Tibial artery (tissue), 4 donors: ENCODE measurements at regions not wholly inside any gene's neighbourhood (a gene's known extent, or its start where the extent isn't known, plus 50 kb on each side); places are given as distances from the start of the nearest gene placed in this dataset.

Experiments used
- DNase-seq, 2 donors: peaks; one replicate each; pipeline ENCODE4 v3.0.0-alpha.2; 2019
- H3K27ac ChIP-seq, 2 donors: fragments of 200-600 bp; sonication (generic) in 1 of 2; 1 replicate in 1 of 2; 2 replicates in 1 of 2; pipeline ENCODE4 v1.5.1; 2018 to 2019; ENCODE audit warnings: mild to moderate bottlenecking in 1 of 2
- H3K27me3 ChIP-seq, 2 donors: fragments of 200-600 bp; sonication (generic) in 1 of 2; one replicate each; pipeline versions ENCODE4 v1.5.1 to v1.6.0; 2016 to 2019
- H3K36me3 ChIP-seq, 3 donors: fragments of 200-600 bp; sonication (generic) in 2 of 3; one replicate each; pipeline ENCODE4 v1.5.1; 2016 to 2019; ENCODE audit warnings: mild to moderate bottlenecking in 2 of 3
- H3K4me1 ChIP-seq, 4 donors: fragments of 200-600 bp; sonication (generic) in 2 of 4; 1 replicate in 3 of 4; 2 replicates in 1 of 4; pipeline ENCODE4 v1.5.1; 2016 to 2019
- H3K4me3 ChIP-seq, 2 donors: fragments of 200-600 bp; sonication (generic) in 1 of 2; 1 replicate in 1 of 2; 2 replicates in 1 of 2; pipeline ENCODE4 v1.5.1; 2018 to 2019; ENCODE audit warnings: mild to moderate bottlenecking in 2 of 2
- H3K9me3 ChIP-seq, 3 donors: fragments of 200-600 bp; sonication (generic) in 1 of 3; one replicate each; pipeline ENCODE4 v1.5.1; 2016 to 2019
- intact Hi-C: fragments of 100-400 bp; cut with DNase I; formaldehyde crosslinking; loops from one replicate; pipeline ENCODE4 v1.15.0; 2023; ENCODE audit warnings: low total_unique reads
- TF ChIP-seq, protein P1 (sequence below), 2 experiments: fragments of 200-600 bp in 1 of 2; fragments of 450-650 bp in 1 of 2; IDR thresholded peaks; one replicate each; pipeline ENCODE4 v1.5.1; 2017 to 2019; ENCODE audit warnings: antibody characterized with exemption in 2 of 2, mild to moderate bottlenecking in 1 of 2, moderate library complexity in 1 of 2

- H3K27ac ChIP-seq, result no peak overlapping the region
- H3K27me3 ChIP-seq, result no peaks in the 10 kb centered on the region
- H3K9me3 ChIP-seq, result no peaks in the 10 kb centered on the region
- TF ChIP-seq, protein P1, sequence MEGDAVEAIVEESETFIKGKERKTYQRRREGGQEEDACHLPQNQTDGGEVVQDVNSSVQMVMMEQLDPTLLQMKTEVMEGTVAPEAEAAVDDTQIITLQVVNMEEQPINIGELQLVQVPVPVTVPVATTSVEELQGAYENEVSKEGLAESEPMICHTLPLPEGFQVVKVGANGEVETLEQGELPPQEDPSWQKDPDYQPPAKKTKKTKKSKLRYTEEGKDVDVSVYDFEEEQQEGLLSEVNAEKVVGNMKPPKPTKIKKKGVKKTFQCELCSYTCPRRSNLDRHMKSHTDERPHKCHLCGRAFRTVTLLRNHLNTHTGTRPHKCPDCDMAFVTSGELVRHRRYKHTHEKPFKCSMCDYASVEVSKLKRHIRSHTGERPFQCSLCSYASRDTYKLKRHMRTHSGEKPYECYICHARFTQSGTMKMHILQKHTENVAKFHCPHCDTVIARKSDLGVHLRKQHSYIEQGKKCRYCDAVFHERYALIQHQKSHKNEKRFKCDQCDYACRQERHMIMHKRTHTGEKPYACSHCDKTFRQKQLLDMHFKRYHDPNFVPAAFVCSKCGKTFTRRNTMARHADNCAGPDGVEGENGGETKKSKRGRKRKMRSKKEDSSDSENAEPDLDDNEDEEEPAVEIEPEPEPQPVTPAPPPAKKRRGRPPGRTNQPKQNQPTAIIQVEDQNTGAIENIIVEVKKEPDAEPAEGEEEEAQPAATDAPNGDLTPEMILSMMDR (IDR thresholded peaks at IDR 0.05), result no peak
- no peak for DNase-seq
- intact Hi-C loops, result no loop called here
- H3K4me1 ChIP-seq, result no peaks in the 10 kb centered on the region
- no peaks in the 10 kb centered on the region for H3K36me3 ChIP-seq
- H3K4me3 ChIP-seq, result no peak overlapping the region
Observed at GRCh38 chr2:139359818-139360217, 579.6 kb upstream of the NXPH2 start.

DNA sequence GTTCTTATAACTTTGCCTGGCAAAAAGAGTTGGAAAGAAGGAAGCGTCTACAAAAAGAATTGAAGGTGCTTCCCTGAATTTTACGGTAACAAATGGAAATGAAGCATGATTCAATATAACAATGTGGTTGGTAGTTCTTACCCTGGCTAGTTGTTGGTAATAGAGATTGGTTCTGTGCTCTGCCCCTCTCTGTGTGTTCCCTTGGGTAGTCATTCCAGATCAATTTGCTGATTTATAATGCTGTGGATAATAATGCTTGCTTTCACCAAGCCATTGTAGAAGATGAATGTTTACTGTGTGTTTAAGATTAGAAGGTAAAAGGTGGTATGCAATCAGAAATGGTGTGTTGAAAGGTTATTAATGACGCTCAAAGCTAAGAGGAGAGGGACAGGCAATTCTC, 577.8 kb upstream of the NXPH2 start:
- no peak overlapping the region for H3K27ac ChIP-seq
- TF ChIP-seq, protein P1 (IDR thresholded peaks at IDR 0.05), result no peak
- no peaks in the 10 kb centered on the region for H3K27me3 ChIP-seq
- H3K4me1 ChIP-seq, result no peaks in the 10 kb centered on the region
- no peak overlapping the region for H3K4me3 ChIP-seq
- DNase-seq, result no peak
- peaks cover 0 to 6% (median 0%) of the 10 kb centered on the region in 3 donors for H3K9me3 ChIP-seq
- intact Hi-C loops, result no loop called here
- H3K36me3 ChIP-seq, result no peaks in the 10 kb centered on the region

GRCh38 chr2:139354518-139354917, 574.3 kb upstream of the NXPH2 start:
- intact Hi-C loops, result no loop called here
- no peak for DNase-seq
- TF ChIP-seq, protein P1 (IDR thresholded peaks at IDR 0.05), result no peak

DNA sequence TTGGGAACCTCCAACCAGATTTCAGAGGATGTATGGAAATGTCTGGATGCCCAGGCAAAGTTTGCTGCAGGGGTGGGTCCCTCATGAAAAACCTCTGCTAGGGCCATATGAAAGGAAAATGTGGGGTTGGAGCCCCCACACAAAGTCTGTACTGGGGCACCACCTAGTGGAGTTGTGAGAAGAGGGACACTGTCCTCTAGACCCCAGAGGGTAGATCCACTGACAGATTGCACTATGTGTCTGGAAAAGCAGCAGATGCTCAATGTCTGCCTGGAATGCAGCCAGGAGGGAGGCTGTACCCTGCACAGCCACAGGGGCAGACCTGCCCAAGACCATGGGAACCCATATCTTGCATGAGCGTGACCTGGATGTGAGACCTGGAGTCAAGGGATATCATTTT, 573.7 kb upstream of the NXPH2 start:
- Histone ChIP-seq H3K27ac (no peak overlapping the region), H3K4me3 (no peak overlapping the region), H3K4me1 (no peaks in the 10 kb centered on the region), H3K9me3 (peaks cover 0 to 6% (median 0%) of the 10 kb centered on the region in 3 donors), H3K36me3 (no peaks in the 10 kb centered on the region), H3K27me3 (no peaks in the 10 kb centered on the region)
- TF ChIP-seq, protein P1 (IDR thresholded peaks at IDR 0.05), result no peak
- DNase-seq, result no peak
- intact Hi-C loops, result no loop called here

More at GRCh38 chr2:139354518-139354917, 574.3 kb upstream of the NXPH2 start:
- Histone ChIP-seq H3K4me3 (no peak overlapping the region), H3K27me3 (no peaks in the 10 kb centered on the region), H3K4me1 (no peaks in the 10 kb centered on the region), H3K9me3 (peaks cover 0 to 6% (median 0%) of the 10 kb centered on the region in 3 donors), H3K27ac (no peak overlapping the region), H3K36me3 (no peaks in the 10 kb centered on the region)

DNA sequence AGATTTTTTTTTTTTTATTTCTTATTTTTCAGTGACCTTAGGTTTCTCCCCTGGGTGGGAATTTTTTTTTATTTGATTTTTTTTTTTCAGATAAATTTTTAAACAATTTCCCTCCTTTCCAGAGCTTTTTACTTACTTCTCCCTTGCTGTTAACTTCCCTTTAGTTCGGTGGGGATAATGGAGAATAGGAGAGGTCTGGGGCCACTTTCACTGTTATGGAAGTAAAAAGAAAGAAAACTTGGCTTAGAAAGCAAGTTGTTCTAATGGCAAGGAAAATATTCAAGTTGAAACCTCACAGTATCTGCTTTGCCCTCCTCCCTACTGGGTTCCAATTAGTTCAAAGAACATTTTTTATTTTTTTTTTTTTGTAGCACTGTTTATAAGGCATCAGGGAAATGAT, 537.1 kb upstream of the NXPH2 start:
- TF ChIP-seq, protein P1 (IDR thresholded peaks at IDR 0.05), result no peak
- no peak overlapping the region for H3K4me3 ChIP-seq
- no peaks in the 10 kb centered on the region for H3K9me3 ChIP-seq
- no peaks in the 10 kb centered on the region for H3K36me3 ChIP-seq
- intact Hi-C loops, result no loop called here
- no peaks in the 10 kb centered on the region for H3K4me1 ChIP-seq
- no peak overlapping the region for H3K27ac ChIP-seq
- H3K27me3 ChIP-seq, result no peaks in the 10 kb centered on the region
- no peak for DNase-seq

DNA sequence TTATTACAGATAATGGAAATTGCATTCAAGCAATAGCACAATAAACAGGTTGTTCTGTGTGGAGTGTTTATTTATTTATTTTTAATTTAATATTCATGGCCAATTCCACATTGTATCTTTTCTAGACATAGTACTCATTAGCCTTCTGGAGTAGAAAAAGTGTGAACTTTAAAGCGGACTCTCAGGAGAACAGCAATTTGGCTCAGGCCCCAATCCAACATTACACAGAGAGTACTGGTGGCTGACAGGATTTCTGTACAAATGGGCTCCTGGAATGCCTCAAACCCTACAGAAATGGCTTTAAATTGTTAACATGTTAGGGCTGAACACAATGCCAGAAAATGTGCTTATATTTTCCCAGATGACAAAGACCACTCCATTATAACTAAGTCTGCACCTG, 533.9 kb upstream of the NXPH2 start:
- no peaks in the 10 kb centered on the region for H3K27me3 ChIP-seq
- H3K27ac ChIP-seq, result no peak overlapping the region
- no peaks in the 10 kb centered on the region for H3K9me3 ChIP-seq
- H3K4me3 ChIP-seq, result no peak overlapping the region
- no peak for DNase-seq
- intact Hi-C loops, result no loop called here
- TF ChIP-seq, protein P1 (IDR thresholded peaks at IDR 0.05), result no peak
- H3K4me1 ChIP-seq, result no peaks in the 10 kb centered on the region
- H3K36me3 ChIP-seq, result no peaks in the 10 kb centered on the region
